Stimulated activated CD4-positive, alpha-beta T cell treated with anti-CD3 and anti-CD28 coated beads, Interleukin-1b, Interleukin-23, amount 100 ng/mL, for 24 hours (primary cell): ENCODE measurements at regions not wholly inside any gene's neighbourhood (a gene's known extent, or its start where the extent isn't known, plus 50 kb on each side); places are given as distances from the start of the nearest gene placed in this dataset.
"Not testable (repeated sequence)": the region's sequence is repeated elsewhere in the genome, so short reads cannot be mapped to it uniquely, and the experiment has no call there.

Experiments
- DNase-seq, 4 experiments: peaks; one replicate each; pipeline ENCODE4 v3.0.0-alpha.2; 2020; ENCODE audit warnings: low read depth in 4 of 4, low spot score in 1 of 4

GRCh38 chrX:104392350-104392749 lies 137.6 kb upstream of the ESX1 start:
- no peak for DNase-seq

- no peak for DNase-seq
These were observed 137.2 kb upstream of the ESX1 start for GRCh38 chrX:104391906-104392305.

- no peak for DNase-seq
These were observed 122.2 kb upstream of the ESX1 start for GRCh38 chrX:104376937-104377336.

GRCh38 chrX:104372547-104372946 lies 117.8 kb upstream of the ESX1 start:
- DNase-seq = no peak

GRCh38 chrX:104370089-104370488 lies 115.4 kb upstream of the ESX1 start:
- no peak for DNase-seq

- not testable (repeated sequence) for DNase-seq
These were observed 106.0 kb upstream of the ESX1 start for GRCh38 chrX:104360774-104361173.

GRCh38 chrX:104359124-104359523 lies 104.4 kb upstream of the ESX1 start:
- DNase-seq = no peak

GRCh38 chrX:104351173-104351769 lies 96.5 kb upstream of the ESX1 start:
- no peak for DNase-seq

- DNase-seq = no peak
These were observed 93.1 kb upstream of the ESX1 start for GRCh38 chrX:104347860-104348259.

GRCh38 chrX:104343428-104344129 lies 88.8 kb upstream of the ESX1 start:
- DNase-seq = peak in 1 of 4 experiments; percentile 5

- DNase-seq = no peak
These were observed 87.3 kb upstream of the ESX1 start for GRCh38 chrX:104342065-104342464.

GRCh38 chrX:104335756-104336155 lies 81.0 kb upstream of the ESX1 start:
- DNase-seq = no peak

- DNase-seq = no peak
These were observed 80.2 kb upstream of the ESX1 start for GRCh38 chrX:104334971-104335370.

- no peak for DNase-seq
These were observed 76.2 kb upstream of the ESX1 start for GRCh38 chrX:104330966-104331365.

GRCh38 chrX:104329731-104330130 lies 75.0 kb upstream of the ESX1 start:
- no peak for DNase-seq

GRCh38 chrX:104325213-104325585 lies 70.5 kb upstream of the ESX1 start:
- DNase-seq = no peak

- no peak for DNase-seq
These were observed 69.9 kb upstream of the ESX1 start for GRCh38 chrX:104324461-104325212.

GRCh38 chrX:104319346-104319745 lies 64.6 kb upstream of the ESX1 start:
- DNase-seq = no peak

- no peak for DNase-seq
These were observed 63.7 kb upstream of the ESX1 start for GRCh38 chrX:104318330-104319009.

- DNase-seq = no peak
These were observed 62.0 kb upstream of the ESX1 start for GRCh38 chrX:104316739-104317138.

- no peak for DNase-seq
These were observed 60.8 kb upstream of the ESX1 start for GRCh38 chrX:104315555-104315954.
